ENCODE measurements at regions not wholly inside any gene's neighbourhood (a gene's known extent, or its start where the extent isn't known, plus 50 kb on each side); places are given as distances from the start of the nearest gene placed in this dataset.

- peak; percentile 64 for DNase-seq
These were observed 98.9 kb upstream of the TLE3 start for GRCh38 chr15:70196372-70197316.

GRCh38 chr15:70195587-70196305 is 98.0 kb upstream of the TLE3 start:
- peak; percentile 81 for DNase-seq

GRCh38 chr15:70195171-70195570 is 97.5 kb upstream of the TLE3 start:
- DNase-seq, result no peak

- no peak for DNase-seq
These were observed 96.5 kb upstream of the TLE3 start for GRCh38 chr15:70194266-70194665.

GRCh38 chr15:70193734-70194133 is 96.0 kb upstream of the TLE3 start:
- no peak for DNase-seq

GRCh38 chr15:70192490-70192889 is 94.8 kb upstream of the TLE3 start:
- no peak for DNase-seq

- no peak for DNase-seq
These were observed 94.3 kb upstream of the TLE3 start for GRCh38 chr15:70192041-70192440.

- no peak for DNase-seq
These were observed 93.2 kb upstream of the TLE3 start for GRCh38 chr15:70190965-70191364.

GRCh38 chr15:70189826-70190695 is 92.3 kb upstream of the TLE3 start:
- DNase-seq, result no peak

GRCh38 chr15:70188286-70188685 is 90.6 kb upstream of the TLE3 start:
- DNase-seq, result no peak

GRCh38 chr15:70187331-70187730 is 89.6 kb upstream of the TLE3 start:
- DNase-seq, result no peak

- DNase-seq, result no peak
These were observed 88.4 kb upstream of the TLE3 start for GRCh38 chr15:70186152-70186551.

- no peak for DNase-seq
These were observed 87.6 kb upstream of the TLE3 start for GRCh38 chr15:70185251-70185711.

- DNase-seq, result no peak
These were observed 85.4 kb upstream of the TLE3 start for GRCh38 chr15:70182858-70183695.

- DNase-seq, result no peak
These were observed 84.0 kb upstream of the TLE3 start for GRCh38 chr15:70181626-70182255.

GRCh38 chr15:70180186-70180875 is 82.6 kb upstream of the TLE3 start:
- DNase-seq, result no peak

GRCh38 chr15:70179309-70179892 is 81.7 kb upstream of the TLE3 start:
- no peak for DNase-seq

- no peak for DNase-seq
These were observed 80.8 kb upstream of the TLE3 start for GRCh38 chr15:70178335-70179084.

- DNase-seq, result no peak
These were observed 75.0 kb upstream of the TLE3 start for GRCh38 chr15:70172566-70173225.

All from fibroblast of skin of scalp (primary cell).